ENCODE measurements at regions not wholly inside any gene's neighbourhood (a gene's known extent, or its start where the extent isn't known, plus 50 kb on each side); places are given as distances from the start of the nearest gene placed in this dataset.

GRCh38 chr18:22503803-22504202 lies 86.1 kb upstream of the CTAGE1 start:
- Histone ChIP-seq H3K4me3 (ENCODE audit: low read depth, low read length, poor library complexity, severe bottlenecking) (no peak overlapping the region), H3K9me3 (ENCODE audit: low read depth, low read length, poor library complexity, severe bottlenecking) (no peaks in the 10 kb centered on the region), H3K27me3 (replicated peaks; ENCODE audit: insufficient read depth, low read depth, low read length, poor library complexity) (no peaks in the 10 kb centered on the region), H3K36me3 (ENCODE audit: insufficient read depth, low read length, poor library complexity, severe bottlenecking) (no peaks in the 10 kb centered on the region), H3K4me1 (ENCODE audit: insufficient read depth, low read length, poor library complexity, severe bottlenecking) (no peaks in the 10 kb centered on the region), H3K27ac (ENCODE audit: low read depth, low read length, poor library complexity, severe bottlenecking) (no peak overlapping the region)
- CTCF ChIA-PET: no interaction called here
- intact Hi-C loops (cut with micrococcal nuclease; ENCODE audit: unreplicated experiment): no loop called here
- BruUV-seq (replicated peaks): no TSS peak
- POLR2A ChIA-PET (ENCODE audit: low non-redundant PET): no interaction called here
- no peak for DNase-seq (ENCODE audit: low spot score)
- TF ChIP-seq CTCF (conservative IDR thresholded peaks at IDR 0.05; ENCODE audit: low read depth, low read length) (no peak), EZH2 (IDR thresholded peaks at IDR 0.05; ENCODE audit: borderline replicate concordance, low read depth, low read length, poor library complexity, severe bottlenecking) (no peak)

GRCh38 chr18:22504251-22505030 lies 86.7 kb upstream of the CTAGE1 start:
- H3K27me3 ChIP-seq (replicated peaks; ENCODE audit: insufficient read depth, low read depth, low read length, poor library complexity): no peaks in the 10 kb centered on the region
- no peak overlapping the region for H3K4me3 ChIP-seq (ENCODE audit: low read depth, low read length, poor library complexity, severe bottlenecking)
- CTCF ChIA-PET: no interaction called here
- BruUV-seq (replicated peaks): no TSS peak
- H3K27ac ChIP-seq (ENCODE audit: low read depth, low read length, poor library complexity, severe bottlenecking): no peak overlapping the region
- H3K36me3 ChIP-seq (ENCODE audit: insufficient read depth, low read length, poor library complexity, severe bottlenecking): no peaks in the 10 kb centered on the region
- TF ChIP-seq CTCF (conservative IDR thresholded peaks at IDR 0.05; ENCODE audit: low read depth, low read length): no peak
- TF ChIP-seq EZH2 (IDR thresholded peaks at IDR 0.05; ENCODE audit: borderline replicate concordance, low read depth, low read length, poor library complexity, severe bottlenecking): no peak
- no peaks in the 10 kb centered on the region for H3K9me3 ChIP-seq (ENCODE audit: low read depth, low read length, poor library complexity, severe bottlenecking)
- DNase-seq (ENCODE audit: low spot score): no peak
- no peaks in the 10 kb centered on the region for H3K4me1 ChIP-seq (ENCODE audit: insufficient read depth, low read length, poor library complexity, severe bottlenecking)
- intact Hi-C loops (cut with micrococcal nuclease; ENCODE audit: unreplicated experiment): no loop called here
- POLR2A ChIA-PET (ENCODE audit: low non-redundant PET): no interaction called here

GRCh38 chr18:22505141-22505591 lies 87.5 kb upstream of the CTAGE1 start:
- TF ChIP-seq CTCF (conservative IDR thresholded peaks at IDR 0.05; ENCODE audit: low read depth, low read length) (no peak), EZH2 (IDR thresholded peaks at IDR 0.05; ENCODE audit: borderline replicate concordance, low read depth, low read length, poor library complexity, severe bottlenecking) (no peak)
- no TSS peak for BruUV-seq (replicated peaks)
- ChIA-PET POLR2A (ENCODE audit: low non-redundant PET) (no interaction called here), CTCF (no interaction called here)
- intact Hi-C loops (cut with micrococcal nuclease; ENCODE audit: unreplicated experiment): no loop called here
- Histone ChIP-seq H3K4me1 (ENCODE audit: insufficient read depth, low read length, poor library complexity, severe bottlenecking) (no peaks in the 10 kb centered on the region), H3K9me3 (ENCODE audit: low read depth, low read length, poor library complexity, severe bottlenecking) (no peaks in the 10 kb centered on the region), H3K27ac (ENCODE audit: low read depth, low read length, poor library complexity, severe bottlenecking) (no peak overlapping the region), H3K27me3 (replicated peaks; ENCODE audit: insufficient read depth, low read depth, low read length, poor library complexity) (no peaks in the 10 kb centered on the region), H3K4me3 (ENCODE audit: low read depth, low read length, poor library complexity, severe bottlenecking) (no peak overlapping the region), H3K36me3 (ENCODE audit: insufficient read depth, low read length, poor library complexity, severe bottlenecking) (no peaks in the 10 kb centered on the region)
- DNase-seq (ENCODE audit: low spot score): no peak
